H1 (cell line): ENCODE measurements at regions not wholly inside any gene's neighbourhood (a gene's known extent, or its start where the extent isn't known, plus 50 kb on each side); places are given as distances from the start of the nearest gene placed in this dataset.

ENCODE experiments used
- CTCF ChIA-PET: fragments of 300-600 bp; sonication (Branson Sonifier 250); formaldehyde crosslinking; loops from one replicate; lab custom pipeline; 2021; ENCODE audit not compliant: partially characterized antibody; lab: Charles Lee
- POLR2A ChIA-PET: fragments of 300-600 bp; sonication (Branson Sonifier 250); formaldehyde crosslinking; loops from one replicate; lab custom pipeline; 2021; ENCODE audit warnings: inconsistent platforms; ENCODE audit not compliant: partially characterized antibody; lab: Charles Lee
- DNase-seq, 2 experiments: peaks; one replicate each; pipeline versions ENCODE4 v3.0.0 to v3.0.0-alpha.2; 2010 to 2022; ENCODE audit warnings: low spot score in 2 of 2, low read depth in 1 of 2, mixed read lengths in 1 of 2
- FAIRE-seq: peaks from 2 replicates; lab custom pipeline; 2011; peaks lifted over from hg19 to GRCh38; lab: Jason Lieb, UNC
- H2AFZ ChIP-seq: 2 replicates; pipeline ENCODE4 v1.8.1; 2012; ENCODE audit warnings: low read length, inconsistent platforms
- H2AK5ac ChIP-seq: 2 replicates; pipeline ENCODE4 v1.6.1; 2013; ENCODE audit warnings: low read depth, low read length
- H2BK120ac ChIP-seq: replicated peaks from 2 replicates; pipeline ENCODE3; 2013; ENCODE audit warnings: low read depth, low read length, inconsistent platforms
- H2BK12ac ChIP-seq: 2 replicates; pipeline ENCODE4 v1.6.1; 2013; ENCODE audit warnings: low read depth, low read length
- H2BK15ac ChIP-seq: 2 replicates; pipeline ENCODE4 v1.6.1; 2013; ENCODE audit warnings: low read length
- H2BK20ac ChIP-seq: 2 replicates; pipeline ENCODE4 v1.6.1; 2013; ENCODE audit warnings: low read length
- H2BK5ac ChIP-seq: 2 replicates; pipeline ENCODE4 v1.6.1; 2013; ENCODE audit warnings: low read depth, low read length
- H3K14ac ChIP-seq: 2 replicates; pipeline ENCODE4 v1.6.1; 2013; ENCODE audit warnings: inconsistent platforms; ENCODE audit not compliant: insufficient read length
- H3K18ac ChIP-seq: 2 replicates; pipeline ENCODE4 v1.6.1; 2013; ENCODE audit warnings: low read length; ENCODE audit errors: extremely low read depth
- H3K23ac ChIP-seq: 2 replicates; pipeline ENCODE4 v1.6.1; 2013; ENCODE audit warnings: inconsistent platforms; ENCODE audit not compliant: insufficient read length
- H3K23me2 ChIP-seq: 2 replicates; pipeline ENCODE4 v1.6.1; 2013; ENCODE audit warnings: low read depth, low read length
- H3K27ac ChIP-seq: 2 replicates; pipeline ENCODE4 v1.6.1; 2011; ENCODE audit warnings: low read depth, low read length, inconsistent platforms
- H3K27me3 ChIP-seq, 4 experiments: replicated peaks in 1 of 4; 1 replicate in 1 of 4; 2 replicates in 3 of 4; pipeline versions ENCODE4 v1.6.1 to v1.8.1; 2011 to 2013; ENCODE audit warnings: low read length in 3 of 4, mild to moderate bottlenecking in 3 of 4, inconsistent platforms in 2 of 4, mixed read lengths in 2 of 4, moderate library complexity in 1 of 4; ENCODE audit not compliant: control insufficient read depth in 3 of 4, insufficient read depth in 3 of 4; ENCODE audit errors: extremely low read depth in 1 of 4
- H3K36me3 ChIP-seq, 4 experiments: 2 replicates each; pipeline versions ENCODE4 v1.6.1 to v1.8.1; 2011 to 2013; ENCODE audit warnings: mild to moderate bottlenecking in 4 of 4, low read length in 3 of 4, moderate library complexity in 2 of 4, control low read depth in 1 of 4, inconsistent platforms in 1 of 4; ENCODE audit not compliant: insufficient read depth in 4 of 4, control insufficient read depth in 2 of 4
- H3K4ac ChIP-seq: replicated peaks from 2 replicates; pipeline ENCODE3; 2013; ENCODE audit warnings: low read length, low read depth, mixed read lengths, inconsistent platforms; ENCODE audit not compliant: insufficient read length
- H3K4me1 ChIP-seq, 4 experiments: replicated peaks in 1 of 4; 1 replicate in 1 of 4; 2 replicates in 3 of 4; pipeline versions ENCODE4 v1.6.1 to v1.8.1; 2011 to 2013; ENCODE audit warnings: low read length in 3 of 4, inconsistent platforms in 2 of 4, mixed read lengths in 1 of 4; ENCODE audit not compliant: insufficient read depth in 4 of 4, control insufficient read depth in 3 of 4
- H3K4me2 ChIP-seq, 2 experiments: 2 replicates each; pipeline versions ENCODE4 v1.6.1 to v1.8.1; 2011 to 2013; ENCODE audit warnings: low read depth in 2 of 2, low read length in 2 of 2, control low read depth in 1 of 2, inconsistent platforms in 1 of 2, mild to moderate bottlenecking in 1 of 2; ENCODE audit not compliant: insufficient read depth in 1 of 2
- H3K4me3 ChIP-seq, 4 experiments: fragments of 200-600, 300-600 bp in 1 of 4; sonication (generic), shearing (Covaris generic), sonication (Bioruptor Twin) in 1 of 4; 2 replicates each; pipeline versions ENCODE4 v1.5.1 to v1.8.1; 2011 to 2016; ENCODE audit warnings: low read length in 4 of 4, low read depth in 3 of 4, control low read depth in 2 of 4, inconsistent platforms in 2 of 4, mild to moderate bottlenecking in 2 of 4, mixed read lengths in 1 of 4, moderate library complexity in 1 of 4; ENCODE audit not compliant: insufficient read depth in 2 of 4; ENCODE audit errors: extremely low read depth in 1 of 4
- H3K56ac ChIP-seq: replicated peaks from 2 replicates; pipeline ENCODE3; 2013; ENCODE audit warnings: low read depth, mild to moderate bottlenecking, mixed read lengths, low read length, inconsistent platforms; ENCODE audit not compliant: insufficient read length
- H3K79me1 ChIP-seq: 2 replicates; pipeline ENCODE4 v1.6.1; 2013; ENCODE audit warnings: low read depth, low read length, control low read depth
- H3K79me2 ChIP-seq, 2 experiments: 2 replicates each; pipeline versions ENCODE4 v1.6.1 to v1.8.1; 2012 to 2013; ENCODE audit warnings: low read length in 2 of 2, mild to moderate bottlenecking in 2 of 2, inconsistent platforms in 1 of 2; ENCODE audit not compliant: insufficient read depth in 2 of 2, control insufficient read depth in 1 of 2
- H3K9ac ChIP-seq, 4 experiments: replicated peaks in 1 of 4; 1 replicate in 1 of 4; 2 replicates in 3 of 4; pipeline versions ENCODE4 v1.6.1 to v1.8.1; 2011 to 2013; ENCODE audit warnings: low read depth in 3 of 4, low read length in 3 of 4, control low read depth in 2 of 4, mild to moderate bottlenecking in 2 of 4, moderate library complexity in 2 of 4, inconsistent platforms in 1 of 4; ENCODE audit errors: extremely low read depth in 1 of 4
- H3K9me3 ChIP-seq, 2 experiments: 2 replicates each; pipeline versions ENCODE4 v1.6.1 to v1.8.1; 2012 to 2013; ENCODE audit warnings: mild to moderate bottlenecking in 2 of 2, moderate library complexity in 2 of 2, control low read depth in 1 of 2, inconsistent platforms in 1 of 2, low read depth in 1 of 2, low read length in 1 of 2, mixed read lengths in 1 of 2; ENCODE audit not compliant: insufficient read depth in 2 of 2
- H4K20me1 ChIP-seq, 2 experiments: replicated peaks in 1 of 2; 2 replicates each; pipeline versions ENCODE3 to v1.8.1; 2011 to 2013; ENCODE audit warnings: inconsistent platforms in 2 of 2, low read length in 2 of 2, mild to moderate bottlenecking in 1 of 2; ENCODE audit not compliant: insufficient read depth in 2 of 2, control insufficient read depth in 1 of 2
- H4K5ac ChIP-seq: 2 replicates; pipeline ENCODE4 v1.6.1; 2013; ENCODE audit warnings: low read length, low read depth, mixed read lengths, inconsistent platforms; ENCODE audit not compliant: insufficient read length
- H4K8ac ChIP-seq: 2 replicates; pipeline ENCODE4 v1.8.0; 2013; ENCODE audit warnings: mild to moderate bottlenecking, moderate library complexity, low read length, inconsistent platforms; ENCODE audit not compliant: insufficient read depth; ENCODE audit errors: extremely low read depth
- H4K91ac ChIP-seq: replicated peaks from 2 replicates; pipeline ENCODE3; 2013; ENCODE audit warnings: low read length, mixed read lengths, inconsistent platforms; ENCODE audit not compliant: insufficient read length
- ATF2 ChIP-seq: IDR thresholded peaks from 2 replicates; pipeline ENCODE4 v1.6.1; 2012; ENCODE audit warnings: low read length, inconsistent platforms
- BRCA1 ChIP-seq: IDR thresholded peaks from 2 replicates; pipeline ENCODE4 v1.6.1; 2012; ENCODE audit warnings: low read depth, low read length, improper control_type of control experiment
- CHD1 ChIP-seq: IDR thresholded peaks from 2 replicates; pipeline ENCODE4 v1.6.1; 2012; ENCODE audit warnings: low read depth, low read length, improper control_type of control experiment
- CHD2 ChIP-seq: IDR thresholded peaks from 2 replicates; pipeline ENCODE4 v1.6.1; 2012; ENCODE audit warnings: low read length, improper control_type of control experiment
- EZH2 ChIP-seq: fragments of 200-600 bp; sonication (generic); IDR thresholded peaks from 2 replicates; pipeline ENCODE4 v1.7.1; 2012; ENCODE audit warnings: low read depth, mild to moderate bottlenecking, moderate library complexity, low read length, inconsistent platforms; ENCODE audit not compliant: severe bottlenecking
- FOSL1 ChIP-seq: IDR thresholded peaks from 2 replicates; pipeline ENCODE4 v1.6.1; 2011; ENCODE audit warnings: mild to moderate bottlenecking, low read depth, low read length, moderate library complexity; ENCODE audit not compliant: insufficient read depth
- JUN ChIP-seq: IDR thresholded peaks from 2 replicates; pipeline ENCODE4 v1.6.1; 2011; ENCODE audit warnings: low read depth, mild to moderate bottlenecking, improper control_type of control experiment, low read length
- POLR2A ChIP-seq, 2 experiments: IDR thresholded peaks; 1 replicate in 1 of 2; 2 replicates in 1 of 2; pipeline ENCODE4 v1.6.1; 2011; ENCODE audit warnings: low read depth in 2 of 2, low read length in 2 of 2, mild to moderate bottlenecking in 2 of 2; ENCODE audit errors: control extremely low read depth in 1 of 2
- SAP30 ChIP-seq: fragments of 300-600 bp; sonication (generic); IDR thresholded peaks from 2 replicates; pipeline ENCODE4 v1.7.1; 2012; ENCODE audit warnings: low read length, moderate library complexity, mild to moderate bottlenecking, inconsistent platforms; ENCODE audit not compliant: insufficient read depth, insufficient replicate concordance
- USF2 ChIP-seq: IDR thresholded peaks from 2 replicates; pipeline ENCODE4 v1.6.1; 2011; ENCODE audit warnings: low read length, improper control_type of control experiment
- WGBS, 2 experiments: shearing (Covaris generic) in 1 of 2; methylation state at CpG; one replicate each; pipeline versions ENCODE4 v1.1.6 to v1.1.7; 2013 to 2015; ENCODE audit warnings: low lambda C conversion rate in 2 of 2, mixed read lengths in 2 of 2, inconsistent platforms in 1 of 2, low coverage in 1 of 2, missing lambda C conversion rate in 1 of 2; ENCODE audit not compliant: insufficient replicate concordance in 2 of 2, insufficient coverage in 1 of 2, insufficient read length in 1 of 2; ENCODE audit errors: extremely low coverage in 1 of 2, missing lambda C conversion rate in 1 of 2; 5-methylcytosine and 5-hydroxymethylcytosine counted together

- no peaks in the 10 kb centered on the region for H3K4me1 ChIP-seq
- CTCF ChIA-PET: interaction anchor here (1.1 kb wide), 1 partner anchor 216 kb away, joined by 3 read pairs; no protein-coding TSS in a partner anchor
Observed at GRCh38 chr14:62378057-62378456, 615.8 kb downstream of the SNAPC1 start.

More at GRCh38 chr14:62378057-62378456, 615.8 kb downstream of the SNAPC1 start:
- Histone ChIP-seq H4K20me1 (no peaks in the 10 kb centered on the region), H2BK120ac (no peak overlapping the region), H3K56ac (no peak overlapping the region), H3K27ac (no peak overlapping the region), H3K36me3 (no peaks in the 10 kb centered on the region), H3K23ac (no peak overlapping the region), H3K4ac (no peak overlapping the region), H3K9me3 (no peaks in the 10 kb centered on the region), H4K91ac (no peak overlapping the region), H2BK20ac (no peak overlapping the region), H3K27me3 (no peaks in the 10 kb centered on the region), H3K4me3 (no peak overlapping the region), H3K18ac (no peak overlapping the region), H3K23me2 (no peaks in the 10 kb centered on the region), H2BK5ac (no peak overlapping the region), H2BK15ac (no peak overlapping the region), H2AFZ (no peak overlapping the region), H3K9ac (no peak overlapping the region), H3K4me2 (no peak overlapping the region), H2BK12ac (no peak overlapping the region), H4K8ac (no peak overlapping the region), H3K79me1 (no peaks in the 10 kb centered on the region), H3K14ac (no peak overlapping the region), H3K79me2 (no peaks in the 10 kb centered on the region), H2AK5ac (no peak overlapping the region), H4K5ac (no peak overlapping the region)
- TF ChIP-seq CHD1: no peak
- TF ChIP-seq ATF2: no peak
- TF ChIP-seq USF2: no peak
- TF ChIP-seq SAP30: no peak
- no peak for TF ChIP-seq BRCA1
- no peak for TF ChIP-seq EZH2
- no peak for TF ChIP-seq CHD2
- TF ChIP-seq POLR2A (IDR thresholded peaks at IDR 0.05; ENCODE audit: control extremely low read depth in 1 of 2, low read depth in 2 of 2, low read length in 2 of 2): no peak
- TF ChIP-seq FOSL1: no peak
- no peak for TF ChIP-seq JUN
- POLR2A ChIA-PET: interaction anchor here (0.7 kb wide), 1 partner anchor 44 kb away, joined by 3 read pairs; no protein-coding TSS in a partner anchor
- DNase-seq (no peak), FAIRE-seq (no peak)
- 94% methylated on average over 2 of the region's 2 CpGs; no CpG with 5 or more reads in 1 of the 2 experiments for WGBS, 2 experiments
